ENCODE measurements at regions not wholly inside any gene's neighbourhood (a gene's known extent, or its start where the extent isn't known, plus 50 kb on each side); places are given as distances from the start of the nearest gene placed in this dataset.

- no peaks in the 10 kb centered on the region for H3K36me3 ChIP-seq (ENCODE audit: control insufficient read depth, insufficient read depth, low read length)
- ChIA-PET CTCF (ENCODE audit: low intra/inter-chr PET ratio) (no interaction called here), POLR2A (interaction anchor here (1.2 kb wide), 1 partner anchor 9 kb away, joined by 3 read pairs; no protein-coding TSS in a partner anchor)
- DNase-seq (ENCODE audit: extremely low read depth in 1 of 4, low spot score in 3 of 4) (no peak), ATAC-seq (no peak), FAIRE-seq (no peak)
- no peaks in the 10 kb centered on the region for H4K20me1 ChIP-seq (replicated peaks; ENCODE audit: control insufficient read depth, insufficient read depth, low read length)
- no peaks in the 10 kb centered on the region for H3K79me2 ChIP-seq (ENCODE audit: control insufficient read depth, insufficient read depth, low read length)
- no peak overlapping the region for H3K4me3 ChIP-seq
- no peak overlapping the region for H3K9ac ChIP-seq (ENCODE audit: insufficient read depth in 1 of 2, low read depth in 2 of 2, low read length in 2 of 2)
- intact Hi-C loops (cut with micrococcal nuclease) (no loop called here), in situ Hi-C loops (cut with MboI) (no loop called here)
- peaks cover 12 to 33% of the 10 kb centered on the region in 2 experiments for H3K27me3 ChIP-seq (ENCODE audit: control insufficient read depth in 2 of 2, insufficient read depth in 2 of 2, low read length in 2 of 2)
- H3K4me1 ChIP-seq (replicated peaks in 1 of 2; ENCODE audit: control insufficient read depth in 2 of 2, insufficient read depth in 2 of 2, low read length in 2 of 2), result no peaks in the 10 kb centered on the region
- no TSS peak for BruUV-seq (replicated peaks)
- H3K27ac ChIP-seq (ENCODE audit: extremely low read depth, low read depth, low read length), result no peak overlapping the region
- 24% methylated on average over 6 of the region's 6 CpGs for WGBS (ENCODE audit: insufficient coverage, low coverage, missing lambda C conversion rate)
- H3K9me3 ChIP-seq (replicated peaks; ENCODE audit: control insufficient read depth, insufficient read depth, low read depth, low read length), result no peaks in the 10 kb centered on the region
- no peak overlapping the region for H3K4me2 ChIP-seq (ENCODE audit: insufficient read depth, low read length)
- H3K9me1 ChIP-seq (ENCODE audit: control insufficient read depth, insufficient read depth, low read length), result no peaks in the 10 kb centered on the region
- TF ChIP-seq RAD51 (IDR thresholded peaks at IDR 0.05; ENCODE audit: borderline replicate concordance, low read depth), result no peak
- no peak for TF ChIP-seq PHF20 (IDR thresholded peaks at IDR 0.05; ENCODE audit: partially characterized antibody)
- TF ChIP-seq ZNF384 (IDR thresholded peaks at IDR 0.05; ENCODE audit: low read depth, low read length), result no peak
- TF ChIP-seq MTA2 (IDR thresholded peaks at IDR 0.05; ENCODE audit: low read depth), result no peak
- TF ChIP-seq PTBP1 (IDR thresholded peaks at IDR 0.05; ENCODE audit: low read depth, low read length), result no peak
- TF ChIP-seq HBP1 (CRISPR knock-in tag; IDR thresholded peaks at IDR 0.05), result no peak
- no peak for TF ChIP-seq BCLAF1 (IDR thresholded peaks at IDR 0.05; ENCODE audit: borderline replicate concordance in 1 of 2, control insufficient read depth in 1 of 2, low read depth in 2 of 2, low read length in 1 of 2)
- TF ChIP-seq AFF1 (IDR thresholded peaks at IDR 0.05; ENCODE audit: low read depth in 1 of 2, partially characterized antibody in 2 of 2), result no peak
- TF ChIP-seq CBX8 (IDR thresholded peaks at IDR 0.05; ENCODE audit: borderline replicate concordance, extremely low read depth, low read depth, low read length, poor library complexity, severe bottlenecking), result no peak
- TF ChIP-seq GABPB2 (CRISPR knock-in tag; conservative IDR thresholded peaks at IDR 0.05), result no peak
- no peak for TF ChIP-seq NR1H2 (CRISPR knock-in tag; IDR thresholded peaks at IDR 0.05)
- no peak for TF ChIP-seq TCF7L2 (IDR thresholded peaks at IDR 0.05; ENCODE audit: low read depth, low read length)
- H2AFZ ChIP-seq (ENCODE audit: low read depth, low read length), result no peak overlapping the region
Observed at GRCh38 chr11:32307913-32308312, 127.4 kb downstream of the WT1 start.

Measured in K562 (cell line).